Astrocyte (in vitro differentiated cells and primary cell): ENCODE measurements at regions not wholly inside any gene's neighbourhood (a gene's known extent, or its start where the extent isn't known, plus 50 kb on each side); places are given as distances from the start of the nearest gene placed in this dataset.

ENCODE experiments used
- DNase-seq: peaks from one replicate; pipeline ENCODE4 v3.0.0-alpha.2; 2010; ENCODE audit warnings: low read depth
- FAIRE-seq: peaks from 2 replicates; lab custom pipeline; 2011; peaks lifted over from hg19 to GRCh38; lab: Jason Lieb, UNC
- H2AFZ ChIP-seq: 2 replicates; pipeline ENCODE4 v1.6.0; 2012; ENCODE audit warnings: low read depth, low read length, inconsistent platforms
- H3K27ac ChIP-seq: 2 replicates; pipeline ENCODE4 v1.5.1; 2011; ENCODE audit warnings: low read depth, low read length, inconsistent platforms
- H3K27me3 ChIP-seq: 2 replicates; pipeline ENCODE4 v1.6.0; 2011; ENCODE audit warnings: low read length, inconsistent platforms; ENCODE audit not compliant: insufficient read depth
- H3K36me3 ChIP-seq: 2 replicates; pipeline ENCODE4 v1.5.1; 2011; ENCODE audit warnings: low read length, inconsistent platforms; ENCODE audit not compliant: insufficient read depth
- H3K4me1 ChIP-seq: 2 replicates; pipeline ENCODE4 v1.5.1; 2011; ENCODE audit warnings: low read length, inconsistent platforms; ENCODE audit not compliant: insufficient read depth
- H3K4me2 ChIP-seq: 2 replicates; pipeline ENCODE4 v1.6.0; 2012; ENCODE audit warnings: low read length, inconsistent platforms
- H3K4me3 ChIP-seq: 2 replicates; pipeline ENCODE4 v1.5.1; 2011; ENCODE audit warnings: low read depth, mild to moderate bottlenecking, low read length, inconsistent platforms; ENCODE audit not compliant: insufficient read depth
- H3K79me2 ChIP-seq: 2 replicates; pipeline ENCODE4 v1.6.0; 2012; ENCODE audit warnings: mild to moderate bottlenecking, low read length, inconsistent platforms; ENCODE audit not compliant: insufficient read depth
- H3K9ac ChIP-seq: 2 replicates; pipeline ENCODE4 v1.6.0; 2012; ENCODE audit warnings: mild to moderate bottlenecking, low read length, inconsistent platforms
- H3K9me3 ChIP-seq: 2 replicates; pipeline ENCODE4 v1.5.1; 2012; ENCODE audit warnings: low read depth, mild to moderate bottlenecking, low read length, inconsistent platforms; ENCODE audit not compliant: insufficient read depth
- H4K20me1 ChIP-seq: 2 replicates; pipeline ENCODE4 v1.6.0; 2012; ENCODE audit warnings: low read length, inconsistent platforms; ENCODE audit not compliant: insufficient read depth
- H3K27ac Mint-ChIP-seq: one replicate; pipeline ENCODE4 v1.8.0; 2021; ENCODE audit warnings: mild to moderate bottlenecking, mixed read lengths; ENCODE audit not compliant: unreplicated experiment
- H3K27me3 Mint-ChIP-seq: one replicate; pipeline ENCODE4 v1.8.0; 2021; ENCODE audit warnings: low read depth, mixed read lengths; ENCODE audit not compliant: unreplicated experiment
- H3K36me3 Mint-ChIP-seq: one replicate; pipeline ENCODE4 v1.8.0; 2021; ENCODE audit warnings: low read depth, mixed read lengths; ENCODE audit not compliant: unreplicated experiment
- H3K4me1 Mint-ChIP-seq: one replicate; pipeline ENCODE4 v1.8.0; 2021; ENCODE audit warnings: low read depth, mixed read lengths; ENCODE audit not compliant: unreplicated experiment
- H3K4me3 Mint-ChIP-seq: one replicate; pipeline ENCODE4 v1.8.0; 2021; ENCODE audit warnings: mild to moderate bottlenecking, moderate library complexity, mixed read lengths; ENCODE audit not compliant: unreplicated experiment
- H3K9me3 Mint-ChIP-seq: one replicate; pipeline ENCODE4 v1.8.0; 2021; ENCODE audit warnings: mild to moderate bottlenecking, mixed read lengths; ENCODE audit not compliant: unreplicated experiment
- EZH2 ChIP-seq: IDR thresholded peaks from 2 replicates; pipeline ENCODE4 v1.6.1; 2012; ENCODE audit warnings: mild to moderate bottlenecking, low read length, inconsistent platforms; ENCODE audit not compliant: insufficient read depth
- TF ChIP-seq, protein P1 (sequence below): IDR thresholded peaks from 2 replicates; pipeline ENCODE4 v1.5.1; 2011; ENCODE audit warnings: low read depth, mild to moderate bottlenecking, inconsistent platforms, low read length, moderate library complexity; ENCODE audit not compliant: insufficient read depth

DNA sequence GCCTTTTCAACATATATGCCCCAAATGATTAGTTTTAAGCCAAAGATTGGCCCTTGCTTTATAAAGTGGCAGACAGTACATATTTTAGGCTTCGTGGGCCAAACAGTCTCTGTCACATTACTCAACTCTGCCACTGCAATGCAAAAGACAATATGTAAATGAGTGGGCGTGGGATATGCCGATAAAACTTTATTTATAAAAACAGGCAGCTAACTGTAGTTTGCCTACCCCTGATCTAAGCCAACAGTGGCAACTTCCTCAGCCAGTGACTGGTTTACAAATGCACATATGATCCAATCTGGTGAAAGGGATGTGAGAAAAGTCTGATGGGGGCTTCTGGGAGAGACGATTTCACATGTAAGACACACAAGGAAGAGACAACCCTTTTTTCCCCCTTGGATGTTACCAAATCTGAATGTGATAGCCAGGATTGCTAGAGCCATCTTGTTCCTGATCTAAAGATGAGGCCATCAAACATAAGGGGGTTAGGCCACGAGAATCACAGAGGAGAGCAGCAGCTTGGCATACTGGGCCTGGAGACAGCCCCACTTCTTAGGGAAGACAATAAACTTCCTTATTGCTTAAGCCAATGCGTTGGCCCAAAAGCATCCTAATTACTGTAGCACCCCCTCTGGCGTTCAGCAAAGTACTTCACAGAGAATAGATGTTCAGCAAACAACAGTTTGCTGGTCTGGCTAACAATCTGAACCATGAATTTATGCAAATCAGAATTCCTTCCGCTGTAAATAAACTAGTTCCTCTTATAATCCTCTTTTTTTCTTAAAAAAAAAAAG, 75.2 kb upstream of the TMCC3 start:
- FAIRE-seq (no peak), DNase-seq (peak; percentile 20)
- no peak overlapping the region for H3K4me3 Mint-ChIP-seq
- H3K4me2 ChIP-seq: no peak overlapping the region
- H3K36me3 Mint-ChIP-seq: peaks cover 2% of the 10 kb centered on the region
- no peak overlapping the region for H3K27ac Mint-ChIP-seq
- no peak overlapping the region for H3K4me3 ChIP-seq
- H3K4me1 Mint-ChIP-seq: peaks cover 7% of the 10 kb centered on the region
- no peaks in the 10 kb centered on the region for H3K9me3 ChIP-seq
- no peak overlapping the region for H3K27ac ChIP-seq
- H3K4me1 ChIP-seq: no peaks in the 10 kb centered on the region
- peak overlapping the region; percentile 42 for H2AFZ ChIP-seq
- no peak for TF ChIP-seq EZH2
- TF ChIP-seq, protein P1, sequence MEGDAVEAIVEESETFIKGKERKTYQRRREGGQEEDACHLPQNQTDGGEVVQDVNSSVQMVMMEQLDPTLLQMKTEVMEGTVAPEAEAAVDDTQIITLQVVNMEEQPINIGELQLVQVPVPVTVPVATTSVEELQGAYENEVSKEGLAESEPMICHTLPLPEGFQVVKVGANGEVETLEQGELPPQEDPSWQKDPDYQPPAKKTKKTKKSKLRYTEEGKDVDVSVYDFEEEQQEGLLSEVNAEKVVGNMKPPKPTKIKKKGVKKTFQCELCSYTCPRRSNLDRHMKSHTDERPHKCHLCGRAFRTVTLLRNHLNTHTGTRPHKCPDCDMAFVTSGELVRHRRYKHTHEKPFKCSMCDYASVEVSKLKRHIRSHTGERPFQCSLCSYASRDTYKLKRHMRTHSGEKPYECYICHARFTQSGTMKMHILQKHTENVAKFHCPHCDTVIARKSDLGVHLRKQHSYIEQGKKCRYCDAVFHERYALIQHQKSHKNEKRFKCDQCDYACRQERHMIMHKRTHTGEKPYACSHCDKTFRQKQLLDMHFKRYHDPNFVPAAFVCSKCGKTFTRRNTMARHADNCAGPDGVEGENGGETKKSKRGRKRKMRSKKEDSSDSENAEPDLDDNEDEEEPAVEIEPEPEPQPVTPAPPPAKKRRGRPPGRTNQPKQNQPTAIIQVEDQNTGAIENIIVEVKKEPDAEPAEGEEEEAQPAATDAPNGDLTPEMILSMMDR: peak; percentile 41
- H3K36me3 ChIP-seq: no peaks in the 10 kb centered on the region
- H3K27me3 Mint-ChIP-seq: peaks cover 2% of the 10 kb centered on the region
- H3K9me3 Mint-ChIP-seq: peaks cover 6% of the 10 kb centered on the region
- no peaks in the 10 kb centered on the region for H3K27me3 ChIP-seq
- no peaks in the 10 kb centered on the region for H4K20me1 ChIP-seq
- H3K79me2 ChIP-seq: no peaks in the 10 kb centered on the region
- H3K9ac ChIP-seq: no peak overlapping the region

DNA sequence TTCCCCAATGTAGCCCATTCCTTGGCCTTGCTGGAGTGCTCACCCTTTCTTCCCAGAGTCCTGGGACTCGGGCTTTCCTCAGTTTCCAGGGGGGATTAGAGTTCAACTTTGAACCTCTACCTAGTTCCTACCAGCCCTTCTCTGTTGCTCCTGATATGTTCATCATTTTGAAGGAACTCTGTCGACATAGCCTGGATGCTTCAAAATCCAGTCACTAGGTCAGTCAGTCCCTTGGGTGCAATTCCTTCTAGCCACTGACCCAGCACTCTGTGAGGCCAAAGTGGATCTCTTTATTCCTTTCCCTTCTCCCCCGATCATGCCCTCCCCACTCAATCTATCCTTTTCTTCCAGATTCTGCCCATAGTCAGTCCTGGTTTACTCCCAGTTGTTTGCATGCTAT, 72.3 kb upstream of the TMCC3 start:
- H3K4me1 Mint-ChIP-seq: peaks cover 7% of the 10 kb centered on the region

More for the DNA sequence above, 72.3 kb upstream of the TMCC3 start:
- H3K4me3 ChIP-seq: no peak overlapping the region
- no peaks in the 10 kb centered on the region for H3K27me3 ChIP-seq
- no peak overlapping the region for H2AFZ ChIP-seq
- H3K9ac ChIP-seq: no peak overlapping the region
- no peaks in the 10 kb centered on the region for H3K9me3 ChIP-seq
- TF ChIP-seq EZH2: no peak
- TF ChIP-seq, protein P1: no peak
- H3K4me1 ChIP-seq: peaks cover 3% of the 10 kb centered on the region
- Mint-ChIP-seq H3K9me3 (peaks cover 6% of the 10 kb centered on the region), H3K4me3 (no peak overlapping the region), H3K36me3 (no peaks in the 10 kb centered on the region), H3K27me3 (no peaks in the 10 kb centered on the region), H3K27ac (no peak overlapping the region)
- FAIRE-seq (no peak), DNase-seq (no peak)
- no peaks in the 10 kb centered on the region for H4K20me1 ChIP-seq
- H3K36me3 ChIP-seq: no peaks in the 10 kb centered on the region
- H3K27ac ChIP-seq: no peak overlapping the region
- H3K79me2 ChIP-seq: no peaks in the 10 kb centered on the region
- no peak overlapping the region for H3K4me2 ChIP-seq
